Embryonic facial prominence (tissue), 1 donor: ENCODE measurements at regions not wholly inside any gene's neighbourhood (a gene's known extent, or its start where the extent isn't known, plus 50 kb on each side); places are given as distances from the start of the nearest gene placed in this dataset.
"Not testable (repeated sequence)": the region's sequence is repeated elsewhere in the genome, so short reads cannot be mapped to it uniquely, and the experiment has no call there.

Experiments
- DNase-seq: peaks from one replicate; pipeline ENCODE4 v3.0.0-alpha.2; 2016; ENCODE audit errors: extremely low spot score

- no peak for DNase-seq
Measured at GRCh38 chr5:118604106-118604505, 384.2 kb downstream of the DTWD2 start.

DNA sequence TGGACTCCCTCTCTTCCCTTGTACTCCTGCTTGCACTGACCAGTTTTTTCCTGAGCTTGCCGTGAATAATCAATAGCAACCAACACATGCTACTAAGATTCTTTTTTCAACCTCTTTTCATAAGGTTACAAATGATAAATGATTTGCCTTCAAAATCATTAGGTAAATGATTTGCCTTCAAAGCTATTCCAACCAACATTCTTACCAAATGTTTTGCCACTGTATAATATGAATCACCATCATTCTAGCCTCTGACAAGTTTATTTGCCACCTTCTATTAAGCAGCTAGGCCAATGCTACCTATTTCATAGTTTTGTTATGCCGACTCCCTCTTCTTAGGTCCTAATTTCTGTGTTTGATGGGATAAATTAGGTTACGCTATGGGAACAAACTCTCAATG lies 385.1 kb downstream of the DTWD2 start:
- no peak for DNase-seq

DNA sequence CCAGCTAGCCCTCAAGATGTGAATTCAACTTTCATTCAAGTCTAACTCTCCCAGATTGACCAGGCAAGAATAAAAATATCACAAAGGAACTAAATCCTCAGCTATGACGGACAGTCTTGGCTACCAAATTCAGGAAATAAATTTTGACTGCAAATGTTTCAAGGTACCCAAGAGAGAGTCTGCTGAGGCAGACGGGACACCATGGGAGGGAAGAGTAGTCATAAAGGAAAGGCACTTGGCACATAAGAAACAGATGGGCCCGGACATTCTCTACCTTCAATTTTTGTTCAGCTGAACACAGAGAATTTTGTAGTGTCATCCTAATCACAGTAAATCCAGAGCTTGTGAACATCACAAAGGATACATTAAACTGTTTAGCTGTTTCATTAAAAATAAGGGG lies 390.0 kb downstream of the DTWD2 start:
- no peak for DNase-seq

GRCh38 chr5:118597543-118597942 lies 390.8 kb downstream of the DTWD2 start:
- DNase-seq, result no peak

DNA sequence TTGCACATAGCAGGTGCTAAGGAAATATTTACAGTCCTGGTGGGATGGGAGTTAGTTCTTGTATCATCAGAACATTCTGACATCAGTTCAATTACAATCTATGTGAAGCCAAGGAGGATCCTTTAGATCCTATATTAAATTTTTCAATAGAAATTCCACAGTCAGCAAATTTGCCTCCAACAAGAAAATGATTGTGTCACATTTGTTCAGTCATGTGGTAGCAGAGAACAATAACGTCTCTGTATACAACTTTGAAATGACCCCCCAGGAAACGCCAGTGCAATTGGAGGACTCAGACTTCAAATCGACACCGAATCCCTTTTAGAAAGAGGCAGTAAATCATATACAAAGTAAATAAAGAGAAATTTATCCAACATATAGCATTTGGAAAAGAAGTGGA lies 392.1 kb downstream of the DTWD2 start:
- DNase-seq, result no peak

DNA sequence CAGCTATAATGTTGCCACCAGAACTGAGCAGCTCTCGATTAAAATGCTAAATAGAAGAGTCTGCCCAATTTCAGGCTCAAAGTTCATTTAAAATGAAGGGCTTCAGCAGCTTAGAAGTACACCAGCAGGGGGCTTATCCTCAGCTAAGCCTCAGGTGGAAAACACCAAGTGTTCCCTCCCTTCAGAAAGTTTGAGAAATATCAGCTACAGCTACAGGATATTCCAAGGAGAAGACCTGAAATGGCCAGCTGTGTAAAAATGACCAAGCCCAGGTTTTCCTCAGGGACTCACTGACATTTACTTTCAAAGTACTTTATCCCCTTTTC lies 395.4 kb downstream of the DTWD2 start:
- DNase-seq, result no peak

DNA sequence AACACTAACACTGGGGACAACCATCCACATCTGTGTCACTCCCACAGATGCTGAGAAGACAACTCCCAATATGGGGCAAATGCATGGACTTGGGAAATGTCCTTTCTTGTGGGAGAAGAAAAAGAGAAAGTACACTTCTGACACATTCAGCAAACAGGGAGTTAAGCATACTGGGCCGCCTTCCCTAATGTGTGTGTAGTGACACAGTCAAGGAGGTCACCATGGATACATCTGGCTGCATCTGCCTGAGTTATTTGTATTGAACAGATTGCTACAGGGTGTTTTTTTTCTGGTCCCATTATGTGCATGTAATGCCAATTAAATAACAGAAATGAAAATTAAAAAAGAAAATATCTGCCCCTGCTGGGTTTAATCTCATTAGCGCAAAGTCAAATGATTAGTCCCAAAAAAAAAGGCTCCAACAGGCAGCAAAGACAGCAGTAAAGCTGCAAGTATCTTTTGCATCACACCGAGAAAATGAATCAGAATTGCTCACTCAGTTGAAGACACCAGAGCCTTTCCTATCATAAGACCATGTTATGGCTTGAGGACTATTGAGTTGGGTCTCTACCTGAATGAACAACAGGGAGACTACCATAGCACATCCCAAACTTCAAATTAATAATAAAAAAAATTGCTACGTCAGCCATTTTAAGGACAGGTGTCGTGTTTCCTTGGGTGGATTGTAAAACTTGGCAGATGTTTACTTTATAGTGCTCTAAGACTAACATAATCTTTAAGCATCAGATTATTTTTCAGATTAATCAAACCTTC lies 395.9 kb downstream of the DTWD2 start:
- DNase-seq, result no peak

DNA sequence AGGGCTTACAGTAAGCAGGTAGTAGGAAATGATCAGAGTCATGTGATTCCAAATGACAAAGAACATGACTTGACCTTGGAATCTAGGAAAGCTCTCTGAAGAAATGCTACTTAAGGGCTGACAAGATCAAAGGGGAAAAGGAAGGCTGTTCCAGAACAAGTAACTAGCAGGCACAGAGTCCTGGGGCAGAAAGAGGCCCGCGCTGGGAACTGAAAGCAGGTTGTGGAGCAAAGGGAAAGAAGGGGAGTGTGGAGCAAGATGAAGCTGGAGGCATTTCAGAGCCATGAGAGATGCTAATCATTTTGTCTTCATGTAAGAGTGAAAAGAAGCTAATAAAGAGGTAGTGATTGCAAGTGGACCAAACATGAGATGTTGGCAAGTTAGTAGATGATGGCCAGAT lies 397.5 kb downstream of the DTWD2 start:
- no peak for DNase-seq

GRCh38 chr5:118580949-118581348 lies 407.4 kb downstream of the DTWD2 start:
- DNase-seq, result no peak

- DNase-seq, result no peak
Measured at GRCh38 chr5:118578093-118578492, 410.3 kb downstream of the DTWD2 start.

DNA sequence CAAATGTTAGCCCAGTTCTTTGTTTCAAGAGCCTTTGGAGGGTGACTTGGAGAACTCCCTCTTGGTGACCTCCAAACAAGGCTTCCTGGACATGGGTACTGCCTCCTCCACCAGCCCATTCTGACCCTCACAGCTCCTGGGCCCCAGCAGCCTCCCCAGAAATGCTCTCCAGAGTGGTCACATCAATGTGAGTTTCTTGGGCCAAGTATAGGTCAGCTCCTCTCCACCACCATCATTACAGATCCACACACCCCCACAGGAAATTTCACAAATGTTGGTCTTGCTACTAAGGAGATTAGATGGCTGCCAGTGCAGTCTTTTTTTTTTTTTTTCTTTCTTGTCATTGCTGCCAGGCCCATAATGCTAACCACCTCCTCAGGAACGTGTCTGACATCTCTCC lies 410.7 kb downstream of the DTWD2 start:
- no peak for DNase-seq

- not testable (repeated sequence) for DNase-seq
Measured at GRCh38 chr5:118570276-118570675, 418.1 kb downstream of the DTWD2 start.

GRCh38 chr5:118569596-118569995 lies 418.8 kb downstream of the DTWD2 start:
- not testable (repeated sequence) for DNase-seq

GRCh38 chr5:118565335-118565971 lies 422.9 kb downstream of the DTWD2 start:
- no peak for DNase-seq

DNA sequence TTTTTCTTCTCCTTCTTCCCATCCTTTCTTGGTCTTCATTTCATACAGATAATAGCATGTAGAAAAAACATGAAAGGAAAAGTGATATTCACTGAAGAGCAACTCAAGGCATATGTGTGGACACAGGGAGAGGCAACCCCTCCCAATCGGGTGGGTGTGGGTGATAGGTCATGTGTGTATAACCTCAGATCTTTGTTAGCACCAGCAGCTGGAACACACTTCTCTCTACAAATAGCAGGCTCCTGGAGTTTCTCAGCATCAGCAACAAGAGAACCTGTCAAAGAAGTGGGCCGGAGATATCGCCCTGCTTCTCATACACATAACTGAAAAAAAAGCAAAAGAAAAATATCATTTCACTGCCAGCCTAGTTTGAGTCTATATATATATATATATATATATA lies 426.4 kb downstream of the DTWD2 start:
- DNase-seq, result no peak

DNA sequence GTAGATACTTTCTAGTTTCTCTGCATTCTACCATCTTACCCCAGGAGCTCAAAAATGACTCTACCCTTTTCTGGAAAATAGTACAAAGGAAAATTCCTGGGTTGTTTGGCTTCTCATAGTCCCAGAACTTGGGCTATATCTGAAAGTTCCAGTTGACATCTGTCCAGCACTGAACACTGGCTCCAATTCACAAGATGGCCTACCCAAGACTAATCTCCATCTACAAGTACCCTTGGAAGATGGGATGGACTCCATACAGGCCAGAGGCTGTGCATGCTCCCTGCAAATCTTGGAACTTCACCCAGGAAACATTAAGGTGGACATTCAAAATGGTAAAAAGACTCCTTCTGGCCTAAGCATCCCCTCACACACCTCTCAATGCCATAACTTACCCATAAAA lies 427.1 kb downstream of the DTWD2 start:
- DNase-seq, result no peak

GRCh38 chr5:118558871-118559270 lies 429.5 kb downstream of the DTWD2 start:
- DNase-seq, result no peak

DNA sequence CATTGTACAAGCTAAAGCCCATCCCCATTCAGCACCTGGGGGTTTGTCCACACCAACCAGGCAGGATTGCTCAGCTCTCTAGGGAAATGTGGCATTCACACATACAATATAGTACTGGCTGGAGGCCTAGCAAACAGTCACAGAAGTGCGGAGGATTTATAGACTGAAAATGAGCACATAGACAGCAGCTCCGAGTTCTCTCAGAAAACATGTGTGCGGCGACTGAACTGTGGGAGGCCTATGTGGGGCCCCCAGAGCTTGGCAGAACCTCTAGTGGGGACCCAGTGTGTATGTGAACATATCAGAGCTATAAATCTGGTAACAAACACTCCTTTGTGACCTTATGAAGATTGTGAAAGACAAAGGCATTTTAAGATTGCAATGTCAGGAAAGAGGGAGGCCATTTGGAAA lies 431.1 kb downstream of the DTWD2 start:
- DNase-seq, result no peak

- no peak for DNase-seq
Measured at GRCh38 chr5:118556792-118557191, 431.6 kb downstream of the DTWD2 start.

DNA sequence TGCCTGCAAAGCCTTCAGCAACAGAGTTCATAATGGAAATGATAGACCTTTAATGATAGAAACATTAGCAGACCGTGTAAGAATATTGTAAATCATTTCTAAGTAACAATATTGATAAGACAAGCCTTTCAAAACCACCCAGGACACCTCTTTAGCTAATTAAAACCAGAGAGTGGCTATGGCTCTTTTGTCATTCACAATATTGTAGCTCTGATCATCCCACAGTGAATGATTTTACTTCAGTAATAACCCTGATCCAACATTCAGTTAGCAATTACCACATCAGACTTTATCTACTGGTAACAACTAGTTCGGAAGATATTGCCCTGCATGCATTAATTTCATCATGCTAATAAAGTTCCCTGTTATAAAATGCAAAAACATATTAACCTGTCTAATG lies 432.6 kb downstream of the DTWD2 start:
- DNase-seq, result no peak

DNA sequence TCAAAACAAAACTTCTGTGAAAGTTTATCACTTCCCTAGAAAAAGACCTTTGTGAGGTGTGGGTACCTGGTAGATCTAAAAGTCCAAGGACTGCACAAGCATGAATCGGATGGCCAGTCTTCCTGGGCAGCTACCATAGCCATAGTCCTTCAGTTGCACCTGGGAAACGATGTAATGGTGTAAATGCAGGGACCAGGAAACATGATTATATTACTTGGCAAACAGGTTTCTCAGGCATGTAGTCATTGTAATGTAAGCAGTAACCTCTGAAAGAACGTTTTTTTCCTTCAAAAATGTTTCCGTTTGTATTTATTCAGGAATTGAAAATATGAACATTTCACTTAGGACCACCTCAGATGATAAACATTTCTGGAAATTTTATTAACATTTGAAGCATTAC lies 433.4 kb downstream of the DTWD2 start:
- DNase-seq, result no peak

DNA sequence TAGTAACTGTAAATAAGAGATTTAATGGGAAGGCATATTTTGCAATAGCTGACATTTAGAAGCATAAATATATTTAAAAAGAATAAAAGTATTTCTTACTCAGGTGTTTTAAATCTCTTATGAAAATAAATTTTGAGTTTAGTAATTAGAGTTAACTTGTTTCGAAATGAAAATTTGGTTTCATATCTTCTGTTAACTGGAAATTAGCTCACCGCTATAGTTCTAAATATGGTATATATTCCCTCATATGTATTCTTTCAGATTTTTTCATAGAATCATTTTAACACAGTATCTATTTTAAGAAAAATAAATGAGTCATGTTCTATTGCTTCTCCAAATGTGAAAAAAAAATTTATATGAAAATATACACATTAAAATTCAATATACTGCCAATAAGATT lies 434.1 kb downstream of the DTWD2 start:
- no peak for DNase-seq

DNA sequence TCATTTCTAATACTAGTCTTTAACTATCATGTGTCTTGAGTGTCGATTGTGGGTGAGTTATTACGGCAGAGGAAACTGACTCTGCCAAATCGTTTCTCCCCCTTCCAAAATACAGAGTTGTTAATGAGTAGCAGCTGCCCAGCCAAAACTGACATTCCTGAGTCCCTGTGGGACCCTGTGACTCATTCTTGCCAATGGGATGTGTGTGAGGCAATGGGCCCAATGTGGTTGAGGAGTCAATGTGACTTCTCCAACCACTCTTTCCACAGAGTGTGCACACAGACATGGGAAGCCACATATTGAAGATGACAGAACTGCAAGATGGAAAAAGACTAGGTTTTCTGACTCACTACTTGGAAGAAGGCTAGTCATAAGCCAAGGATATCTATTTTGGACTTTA lies 434.7 kb downstream of the DTWD2 start:
- no peak for DNase-seq
